ENCODE measurements at regions not wholly inside any gene's neighbourhood (a gene's known extent, or its start where the extent isn't known, plus 50 kb on each side); places are given as distances from the start of the nearest gene placed in this dataset.

- TF ChIP-seq, protein P1, sequence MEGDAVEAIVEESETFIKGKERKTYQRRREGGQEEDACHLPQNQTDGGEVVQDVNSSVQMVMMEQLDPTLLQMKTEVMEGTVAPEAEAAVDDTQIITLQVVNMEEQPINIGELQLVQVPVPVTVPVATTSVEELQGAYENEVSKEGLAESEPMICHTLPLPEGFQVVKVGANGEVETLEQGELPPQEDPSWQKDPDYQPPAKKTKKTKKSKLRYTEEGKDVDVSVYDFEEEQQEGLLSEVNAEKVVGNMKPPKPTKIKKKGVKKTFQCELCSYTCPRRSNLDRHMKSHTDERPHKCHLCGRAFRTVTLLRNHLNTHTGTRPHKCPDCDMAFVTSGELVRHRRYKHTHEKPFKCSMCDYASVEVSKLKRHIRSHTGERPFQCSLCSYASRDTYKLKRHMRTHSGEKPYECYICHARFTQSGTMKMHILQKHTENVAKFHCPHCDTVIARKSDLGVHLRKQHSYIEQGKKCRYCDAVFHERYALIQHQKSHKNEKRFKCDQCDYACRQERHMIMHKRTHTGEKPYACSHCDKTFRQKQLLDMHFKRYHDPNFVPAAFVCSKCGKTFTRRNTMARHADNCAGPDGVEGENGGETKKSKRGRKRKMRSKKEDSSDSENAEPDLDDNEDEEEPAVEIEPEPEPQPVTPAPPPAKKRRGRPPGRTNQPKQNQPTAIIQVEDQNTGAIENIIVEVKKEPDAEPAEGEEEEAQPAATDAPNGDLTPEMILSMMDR (IDR thresholded peaks at IDR 0.05) = no peak
- Histone ChIP-seq H3K27ac (no peak overlapping the region), H3K4me1 (ENCODE audit: control insufficient read depth in 1 of 2, low read depth in 2 of 2) (no peaks in the 10 kb centered on the region), H3K36me3 (no peaks in the 10 kb centered on the region), H3K9me3 (no peaks in the 10 kb centered on the region), H3K27me3 (replicated peaks; ENCODE audit: insufficient read depth) (no peaks in the 10 kb centered on the region), H3K4me3 (no peak overlapping the region)
- no peak for ATAC-seq (ENCODE audit: insufficient number of reproducible peaks, low FRiP score, low read depth)
- DNase-seq (ENCODE audit: low spot score) = no peak
Observed at GRCh38 chr18:75525331-75525730, 97.8 kb upstream of the SMIM21 start.

DNA sequence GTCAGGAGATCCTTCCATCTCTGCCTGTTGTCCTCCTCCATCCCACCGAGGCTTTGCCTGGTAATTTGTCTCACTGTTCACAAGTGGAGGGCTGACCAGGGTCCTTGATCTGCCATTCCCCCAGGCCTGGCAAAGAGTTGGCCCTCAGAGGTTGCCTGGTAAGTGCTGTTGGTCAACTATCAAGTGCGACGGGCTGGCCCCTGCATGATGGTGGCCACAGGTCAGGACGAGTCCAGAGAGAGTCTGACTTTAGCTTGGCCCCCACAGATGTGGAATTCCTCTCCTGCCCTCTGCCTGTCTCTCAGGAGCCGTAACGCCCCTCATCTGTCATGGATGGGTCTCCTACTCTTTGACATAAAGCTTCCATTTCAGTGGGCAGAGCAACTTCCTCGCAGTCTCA, 97.3 kb upstream of the SMIM21 start:
- H3K27me3 ChIP-seq (replicated peaks; ENCODE audit: insufficient read depth) = no peaks in the 10 kb centered on the region
- DNase-seq (ENCODE audit: low spot score) (no peak), ATAC-seq (ENCODE audit: insufficient number of reproducible peaks, low FRiP score, low read depth) (no peak)
- no peak overlapping the region for H3K27ac ChIP-seq
- TF ChIP-seq, protein P1 (IDR thresholded peaks at IDR 0.05) = no peak
- no peaks in the 10 kb centered on the region for H3K9me3 ChIP-seq
- H3K36me3 ChIP-seq = no peaks in the 10 kb centered on the region
- no peaks in the 10 kb centered on the region for H3K4me1 ChIP-seq (ENCODE audit: control insufficient read depth in 1 of 2, low read depth in 2 of 2)
- H3K4me3 ChIP-seq = no peak overlapping the region

GRCh38 chr18:75524181-75524580, 96.7 kb upstream of the SMIM21 start:
- Histone ChIP-seq H3K27me3 (replicated peaks; ENCODE audit: insufficient read depth) (no peaks in the 10 kb centered on the region), H3K36me3 (no peaks in the 10 kb centered on the region), H3K9me3 (no peaks in the 10 kb centered on the region), H3K27ac (no peak overlapping the region), H3K4me3 (no peak overlapping the region), H3K4me1 (ENCODE audit: control insufficient read depth in 1 of 2, low read depth in 2 of 2) (no peaks in the 10 kb centered on the region)
- ATAC-seq (ENCODE audit: insufficient number of reproducible peaks, low FRiP score, low read depth) (no peak), DNase-seq (ENCODE audit: low spot score) (no peak)
- TF ChIP-seq, protein P1 (IDR thresholded peaks at IDR 0.05) = no peak

DNA sequence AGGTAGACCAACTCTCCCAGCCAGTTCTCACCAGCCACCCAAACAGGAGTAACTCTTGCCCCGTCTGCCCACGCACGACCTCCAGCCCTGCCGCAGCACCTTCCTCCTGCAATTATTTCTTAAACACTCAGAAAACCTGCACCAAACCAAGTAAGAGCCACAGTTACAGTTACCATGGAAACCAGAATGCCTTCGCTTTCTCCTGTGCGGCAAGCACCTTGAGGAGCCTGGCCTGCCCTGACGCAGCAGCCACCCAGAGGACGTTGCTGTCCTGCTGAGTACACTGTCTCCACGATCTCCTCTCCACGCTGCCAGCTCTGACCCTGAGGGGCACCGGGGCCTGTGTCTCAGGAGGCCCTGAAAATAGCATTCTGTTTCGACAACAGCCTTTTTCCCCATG, 94.3 kb upstream of the SMIM21 start:
- H3K27ac ChIP-seq = no peak overlapping the region
- no peak overlapping the region for H3K4me3 ChIP-seq
- no peaks in the 10 kb centered on the region for H3K27me3 ChIP-seq (replicated peaks; ENCODE audit: insufficient read depth)
- ATAC-seq (ENCODE audit: insufficient number of reproducible peaks, low FRiP score, low read depth) = no peak
- no peak for DNase-seq (ENCODE audit: low spot score)
- no peaks in the 10 kb centered on the region for H3K9me3 ChIP-seq
- H3K4me1 ChIP-seq (ENCODE audit: control insufficient read depth in 1 of 2, low read depth in 2 of 2) = no peaks in the 10 kb centered on the region
- TF ChIP-seq, protein P1 (IDR thresholded peaks at IDR 0.05) = no peak
- H3K36me3 ChIP-seq = no peaks in the 10 kb centered on the region

- ATAC-seq (ENCODE audit: insufficient number of reproducible peaks, low FRiP score, low read depth) = no peak
Observed at GRCh38 chr18:75518007-75518406, 90.5 kb upstream of the SMIM21 start.

More at GRCh38 chr18:75518007-75518406, 90.5 kb upstream of the SMIM21 start:
- no peak overlapping the region for H3K27ac ChIP-seq
- no peaks in the 10 kb centered on the region for H3K27me3 ChIP-seq (replicated peaks; ENCODE audit: insufficient read depth)
- no peak overlapping the region for H3K4me3 ChIP-seq
- H3K36me3 ChIP-seq = no peaks in the 10 kb centered on the region
- no peaks in the 10 kb centered on the region for H3K4me1 ChIP-seq (ENCODE audit: control insufficient read depth in 1 of 2, low read depth in 2 of 2)
- no peak for DNase-seq (ENCODE audit: low spot score)
- no peaks in the 10 kb centered on the region for H3K9me3 ChIP-seq
- TF ChIP-seq, protein P1 (IDR thresholded peaks at IDR 0.05) = no peak

Measured in thoracic aorta (tissue), 2 donors.